HG03342 (cell line): ENCODE measurements at regions not wholly inside any gene's neighbourhood (a gene's known extent, or its start where the extent isn't known, plus 50 kb on each side); places are given as distances from the start of the nearest gene placed in this dataset.
"Not testable (repeated sequence)": the region's sequence is repeated elsewhere in the genome, so short reads cannot be mapped to it uniquely, and the experiment has no call there.

Experiments
- ATAC-seq: cut with Tn5 transposase; IDR thresholded peaks from one replicate; pipeline ENCODE4 v1.9.1; 2021; ENCODE audit warnings: mild to moderate bottlenecking, moderate library complexity; ENCODE audit not compliant: unreplicated experiment

- ATAC-seq = no peak
Measured at GRCh38 chr14:83714151-83714550, 1815.8 kb upstream of the FLRT2 start.

- ATAC-seq = not testable (repeated sequence)
Measured at GRCh38 chr14:83719435-83719834, 1810.5 kb upstream of the FLRT2 start.

- ATAC-seq = no peak
Measured at GRCh38 chr14:83733670-83734069, 1796.3 kb upstream of the FLRT2 start.

- no peak for ATAC-seq
Measured at GRCh38 chr14:83734431-83734830, 1795.5 kb upstream of the FLRT2 start.

GRCh38 chr14:83741269-83741668 is 1788.7 kb upstream of the FLRT2 start:
- no peak for ATAC-seq

GRCh38 chr14:83744224-83744623 is 1785.7 kb upstream of the FLRT2 start:
- no peak for ATAC-seq

- no peak for ATAC-seq
Measured at GRCh38 chr14:83744891-83745290, 1785.1 kb upstream of the FLRT2 start.

GRCh38 chr14:83746336-83746735 is 1783.6 kb upstream of the FLRT2 start:
- no peak for ATAC-seq

- ATAC-seq = no peak
Measured at GRCh38 chr14:83757916-83758315, 1772.0 kb upstream of the FLRT2 start.

- ATAC-seq = no peak
Measured at GRCh38 chr14:83764656-83765599, 1765.0 kb upstream of the FLRT2 start.

GRCh38 chr14:83777516-83777915 is 1752.4 kb upstream of the FLRT2 start:
- no peak for ATAC-seq

GRCh38 chr14:83779266-83779665 is 1750.7 kb upstream of the FLRT2 start:
- no peak for ATAC-seq

GRCh38 chr14:83780321-83780720 is 1749.6 kb upstream of the FLRT2 start:
- no peak for ATAC-seq

- ATAC-seq = no peak
Measured at GRCh38 chr14:83798421-83798820, 1731.5 kb upstream of the FLRT2 start.

- no peak for ATAC-seq
Measured at GRCh38 chr14:83799233-83799632, 1730.7 kb upstream of the FLRT2 start.

- no peak for ATAC-seq
Measured at GRCh38 chr14:83814896-83815295, 1715.0 kb upstream of the FLRT2 start.

- ATAC-seq = no peak
Measured at GRCh38 chr14:83816761-83817160, 1713.2 kb upstream of the FLRT2 start.

- no peak for ATAC-seq
Measured at GRCh38 chr14:83825843-83826242, 1704.1 kb upstream of the FLRT2 start.

- no peak for ATAC-seq
Measured at GRCh38 chr14:83826838-83827237, 1703.1 kb upstream of the FLRT2 start.

- ATAC-seq = no peak
Measured at GRCh38 chr14:83827383-83827782, 1702.6 kb upstream of the FLRT2 start.

- ATAC-seq = no peak
Measured at GRCh38 chr14:83828406-83828805, 1701.5 kb upstream of the FLRT2 start.

- ATAC-seq = no peak
Measured at GRCh38 chr14:83830316-83830715, 1699.6 kb upstream of the FLRT2 start.

GRCh38 chr14:83838226-83838625 is 1691.7 kb upstream of the FLRT2 start:
- ATAC-seq = no peak
